HG03442 (cell line): ENCODE measurements at regions not wholly inside any gene's neighbourhood (a gene's known extent, or its start where the extent isn't known, plus 50 kb on each side); places are given as distances from the start of the nearest gene placed in this dataset.

Experiments
- ATAC-seq: cut with Tn5 transposase; IDR thresholded peaks from one replicate; pipeline ENCODE4 v1.9.1; 2021; ENCODE audit warnings: mild to moderate bottlenecking, moderate library complexity; ENCODE audit not compliant: unreplicated experiment

DNA sequence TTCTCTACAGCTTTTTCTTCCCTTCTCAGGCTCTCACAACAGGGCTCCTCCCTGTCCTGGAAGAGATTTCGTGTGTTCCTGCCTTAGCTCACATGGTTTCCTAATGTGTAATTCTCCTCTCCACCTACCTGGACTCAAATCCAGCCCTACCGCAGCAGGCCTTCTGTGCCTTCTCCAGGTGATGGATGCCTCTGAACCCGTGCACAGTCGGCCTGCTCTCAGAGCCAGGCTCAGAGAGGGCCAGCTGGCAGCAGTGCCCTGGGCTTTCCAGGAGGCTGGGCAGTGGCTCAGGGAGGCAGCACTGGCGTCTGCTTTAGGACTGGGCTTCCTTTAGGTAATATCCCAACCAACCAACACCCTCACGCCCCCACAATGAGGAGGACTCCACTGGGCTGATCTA, 123.2 kb upstream of the TMC3 start:
- no peak for ATAC-seq

DNA sequence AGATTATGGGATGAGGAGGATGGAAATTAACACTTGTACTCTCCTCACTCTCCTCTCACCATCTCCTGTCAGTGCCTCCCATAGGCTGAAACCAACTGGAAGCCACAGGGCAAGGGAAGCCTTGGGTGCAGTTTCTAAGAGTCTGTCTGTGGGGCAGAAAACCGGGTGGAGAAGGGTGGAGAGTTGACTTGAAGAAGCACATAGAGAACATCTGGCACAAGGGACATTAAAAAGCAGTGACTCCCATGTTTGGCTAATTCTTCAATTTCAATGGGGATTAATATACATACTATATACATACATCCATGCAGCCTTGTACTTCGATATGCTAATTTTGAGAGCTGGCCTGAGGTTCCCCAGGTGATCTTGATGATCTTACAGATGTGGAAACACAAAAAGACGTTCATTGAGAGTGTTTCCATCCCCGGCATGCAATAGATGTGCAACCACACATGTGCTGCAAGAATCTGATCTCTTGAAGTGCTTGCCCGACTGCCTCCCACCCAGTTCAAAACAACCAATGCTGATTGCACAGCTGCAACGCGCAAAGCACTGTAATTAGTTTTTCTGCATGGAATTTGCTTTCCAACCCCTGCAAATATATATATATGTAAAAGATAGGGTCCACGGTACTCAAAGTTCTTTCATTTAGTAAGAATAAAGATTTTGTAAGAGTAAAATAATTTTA, 121.9 kb upstream of the TMC3 start:
- no peak for ATAC-seq

- ATAC-seq, result no peak
Observed at GRCh38 chr15:81492969-81493645, 119.1 kb upstream of the TMC3 start.

DNA sequence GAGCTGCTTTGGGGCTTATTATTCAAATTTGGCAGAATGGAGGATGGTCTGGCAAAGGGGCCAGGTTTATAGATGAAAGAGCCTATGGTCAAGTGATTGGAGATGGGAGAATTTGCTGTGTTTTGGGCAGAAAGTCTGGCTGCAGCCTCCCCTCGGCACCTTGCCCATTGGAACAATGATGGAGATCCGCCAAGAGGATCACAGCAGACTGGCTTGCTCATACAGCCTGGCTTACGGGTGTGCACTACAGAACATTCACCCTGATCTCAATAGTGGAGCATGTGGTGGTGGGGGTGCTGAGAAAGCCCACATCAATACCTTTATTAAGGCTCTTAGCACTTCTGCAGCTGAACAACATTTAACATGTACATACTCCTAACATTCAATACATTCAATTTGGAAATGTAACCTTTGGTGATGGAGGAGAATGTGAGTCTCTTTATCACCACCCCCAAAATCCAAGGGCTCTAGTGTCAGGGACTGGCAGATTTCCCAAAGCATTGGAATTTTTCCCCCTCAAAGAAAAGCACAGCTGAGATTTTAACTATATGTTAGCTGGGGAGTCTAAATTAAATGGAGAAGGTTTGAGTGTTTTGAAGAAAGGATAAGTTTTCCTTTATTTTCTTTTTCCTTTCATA, 118.4 kb upstream of the TMC3 start:
- ATAC-seq, result no peak

DNA sequence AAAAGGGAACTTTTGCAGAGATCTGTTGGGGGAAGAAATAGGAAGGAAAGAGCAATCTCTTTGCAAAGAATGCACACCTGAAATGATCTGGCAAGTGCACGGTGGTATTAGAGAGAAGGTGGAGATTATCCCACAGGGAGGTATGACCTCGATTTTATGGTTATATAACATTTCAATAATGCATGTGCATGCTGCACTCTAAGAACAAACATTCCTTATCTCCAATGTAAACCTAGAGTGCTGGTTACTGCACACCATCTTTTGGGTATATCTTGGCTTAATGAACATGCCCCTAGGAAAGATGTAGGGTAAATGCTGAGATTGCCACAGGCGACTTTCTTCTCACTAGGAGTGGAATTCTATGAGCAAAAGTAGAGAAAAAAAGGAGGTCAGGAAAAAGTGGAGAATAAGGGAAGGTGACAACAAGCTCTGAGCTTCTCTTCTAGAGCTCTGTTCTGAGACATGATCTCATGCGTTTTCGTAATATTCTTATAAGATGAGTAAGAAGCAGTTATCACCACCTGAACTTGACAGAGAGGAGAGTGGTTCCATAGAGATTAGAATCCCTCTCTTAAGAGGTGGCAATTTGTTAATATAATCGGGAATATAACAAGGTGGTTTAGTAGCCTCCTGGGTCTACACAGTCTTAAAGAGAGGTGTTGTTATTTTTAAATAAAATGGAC, 117.5 kb upstream of the TMC3 start:
- no peak for ATAC-seq

GRCh38 chr15:81485806-81486205, 111.8 kb upstream of the TMC3 start:
- ATAC-seq, result no peak

DNA sequence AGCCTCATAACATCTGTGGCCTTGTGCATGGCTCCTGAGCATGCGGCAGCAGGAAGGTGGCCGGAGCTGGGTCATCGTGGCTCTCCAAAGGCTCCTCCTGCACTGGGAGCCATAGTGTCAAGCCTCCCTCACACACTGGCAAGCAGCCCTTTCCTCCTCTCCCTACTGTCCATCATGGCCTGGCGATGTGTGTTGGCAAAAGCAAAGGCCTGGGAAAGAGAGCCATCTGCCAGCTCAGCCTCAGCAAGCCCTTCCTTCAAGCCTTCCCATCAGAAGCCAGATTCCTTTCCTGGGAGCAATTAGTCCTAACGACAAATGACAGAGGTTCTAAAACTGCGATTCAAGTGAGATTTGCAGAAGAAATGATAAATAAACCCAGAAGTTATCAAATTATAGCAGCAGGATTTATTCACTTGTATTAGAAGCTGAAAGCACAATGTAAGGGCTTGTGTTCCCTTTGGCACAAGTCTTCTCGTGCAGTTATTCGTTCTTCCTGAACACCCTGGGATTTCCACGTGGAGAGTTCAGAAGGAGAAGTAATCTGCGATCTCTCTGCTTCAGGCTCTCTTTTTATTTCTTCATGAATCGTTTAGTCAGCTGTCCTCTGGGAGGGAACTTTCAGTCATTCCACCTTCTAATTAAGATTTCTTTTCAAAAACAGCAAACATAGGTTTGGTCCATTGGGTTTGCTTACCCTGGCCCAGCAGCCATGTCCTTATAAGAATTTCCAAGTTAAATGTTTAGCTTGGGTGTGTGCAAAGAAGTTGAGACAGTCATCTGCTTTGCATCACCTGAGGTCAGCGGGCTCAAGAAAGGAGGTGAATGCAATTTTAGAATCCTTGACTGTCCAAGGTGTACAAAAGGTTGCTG, 110.3 kb upstream of the TMC3 start:
- no peak for ATAC-seq

DNA sequence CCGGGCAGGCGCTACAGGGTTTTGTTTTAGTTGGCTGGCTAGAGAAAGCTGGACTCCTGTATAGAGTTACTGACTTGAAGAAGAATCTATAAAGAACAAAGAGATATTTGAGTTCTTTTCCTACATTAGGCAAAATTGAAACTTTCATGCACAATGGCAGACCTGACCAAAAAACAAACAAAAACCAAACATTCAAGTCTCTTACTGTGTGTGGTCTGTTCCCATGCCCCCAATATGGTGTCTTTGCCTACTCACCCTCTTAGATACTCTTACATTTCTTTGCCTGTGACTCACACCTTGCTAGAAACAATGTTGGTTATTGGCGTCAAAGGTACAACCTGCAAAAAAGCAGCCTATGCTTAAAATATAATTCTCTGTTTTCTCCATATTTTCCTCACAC, 109.5 kb upstream of the TMC3 start:
- ATAC-seq, result no peak

- no peak for ATAC-seq
Observed at GRCh38 chr15:81481346-81481745, 107.3 kb upstream of the TMC3 start.

DNA sequence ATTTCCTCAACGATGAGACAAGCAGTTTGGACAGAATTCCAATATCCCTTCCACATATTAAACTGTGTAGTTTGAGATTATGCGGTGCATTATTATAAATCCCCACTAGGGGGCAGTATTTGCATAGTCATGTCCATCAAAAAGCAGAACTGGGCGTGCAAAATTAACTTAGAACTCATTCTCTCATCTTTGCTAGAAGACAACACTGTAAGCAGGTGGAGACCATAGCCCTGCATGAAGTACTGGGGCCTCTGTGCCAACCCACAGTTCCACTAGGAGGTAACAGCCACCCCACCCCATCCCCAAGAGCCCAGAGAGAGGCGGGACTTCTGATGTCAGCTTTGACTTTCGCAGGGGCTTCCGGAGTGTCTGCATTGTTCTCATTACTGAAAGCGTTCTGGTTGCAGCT, 106.6 kb upstream of the TMC3 start:
- ATAC-seq, result no peak

GRCh38 chr15:81478354-81478753, 104.3 kb upstream of the TMC3 start:
- ATAC-seq, result no peak

- no peak for ATAC-seq
Observed at GRCh38 chr15:81475926-81476325, 101.9 kb upstream of the TMC3 start.

GRCh38 chr15:81475471-81475870, 101.5 kb upstream of the TMC3 start:
- ATAC-seq, result no peak

DNA sequence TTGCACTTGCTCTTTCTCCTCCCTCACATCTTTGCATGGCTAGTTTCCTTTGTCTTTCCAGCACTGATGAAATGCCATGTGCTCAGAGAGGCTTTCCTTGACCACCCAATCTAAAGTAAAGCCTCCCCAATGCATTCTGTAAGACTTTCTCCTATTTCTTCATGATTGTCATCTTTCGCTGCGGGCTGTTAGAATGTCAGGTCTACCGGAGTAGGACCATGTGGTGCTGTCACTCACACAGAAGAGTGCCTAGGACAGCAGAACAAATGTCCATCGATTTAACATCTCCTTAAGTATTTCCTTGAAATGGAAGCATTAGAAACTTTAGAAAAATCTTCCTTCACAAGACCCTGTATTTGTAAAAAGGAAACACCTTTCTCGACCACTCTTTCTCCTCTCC, 99.9 kb upstream of the TMC3 start:
- no peak for ATAC-seq

- no peak for ATAC-seq
Observed at GRCh38 chr15:81473177-81473576, 99.2 kb upstream of the TMC3 start.

- no peak for ATAC-seq
Observed at GRCh38 chr15:81471151-81471550, 97.1 kb upstream of the TMC3 start.

- ATAC-seq, result no peak
Observed at GRCh38 chr15:81469154-81469553, 95.1 kb upstream of the TMC3 start.

- ATAC-seq, result no peak
Observed at GRCh38 chr15:81466741-81467140, 92.7 kb upstream of the TMC3 start.

- ATAC-seq, result no peak
Observed at GRCh38 chr15:81454024-81454423, 80.0 kb upstream of the TMC3 start.

GRCh38 chr15:81450721-81451120, 76.7 kb upstream of the TMC3 start:
- ATAC-seq, result no peak
